IMR-90 (cell line): ENCODE measurements at regions not wholly inside any gene's neighbourhood (a gene's known extent, or its start where the extent isn't known, plus 50 kb on each side); places are given as distances from the start of the nearest gene placed in this dataset.

Source experiments
- ATAC-seq: fragments of 200-7000 bp; cut with Tn5 transposase; 2 replicates; pipeline ENCODE4 v1.9.1; 2020; ENCODE audit warnings: low read depth, mild to moderate bottlenecking, moderate library complexity
- BruUV-seq: library from RNA; stranded (reverse); fragments of 400-500 nt; replicated peaks from 2 replicates; lab custom pipeline; 2021; lab: Mats Ljungman, UMichigan
- CTCF ChIA-PET: fragments of 300-600 bp; formaldehyde crosslinking; extraction: SDS; loops from one replicate; lab custom pipeline; 2021; ENCODE audit warnings: antibody characterized with exemption; lab: Yijun Ruan, JAX
- POLR2A ChIA-PET: fragments of 300-600 bp; sonication (Branson Sonifier 250); formaldehyde crosslinking; loops from one replicate; lab custom pipeline; 2022; ENCODE audit warnings: antibody characterized with exemption; ENCODE audit not compliant: unreplicated experiment; lab: Charles Lee
- DNase-seq: peaks from one replicate; pipeline ENCODE4 v3.0.0; 2013
- H2AFZ ChIP-seq: replicated peaks from 2 replicates; pipeline ENCODE3; 2013; ENCODE audit warnings: low read length, mild to moderate bottlenecking; ENCODE audit not compliant: poor library complexity
- H2AK5ac ChIP-seq: 2 replicates; pipeline ENCODE4 v1.6.1; 2013; ENCODE audit warnings: low read depth, low read length, inconsistent platforms
- H2AK9ac ChIP-seq: replicated peaks from 2 replicates; pipeline ENCODE3; 2013; ENCODE audit warnings: mild to moderate bottlenecking, low read depth, low read length, moderate library complexity; ENCODE audit not compliant: poor library complexity
- H2BK120ac ChIP-seq: 2 replicates; pipeline ENCODE4 v1.6.1; 2013; ENCODE audit warnings: low read depth, low read length, inconsistent platforms
- H2BK15ac ChIP-seq: 3 replicates; pipeline ENCODE4 v1.6.1; 2013; ENCODE audit warnings: low read depth, low read length, inconsistent platforms
- H2BK20ac ChIP-seq: 2 replicates; pipeline ENCODE4 v1.6.1; 2013; ENCODE audit warnings: low read depth, mild to moderate bottlenecking, inconsistent platforms, low read length, moderate library complexity
- H2BK5ac ChIP-seq: 2 replicates; pipeline ENCODE4 v1.6.1; 2013; ENCODE audit warnings: mild to moderate bottlenecking, low read depth, low read length, inconsistent platforms; ENCODE audit not compliant: poor library complexity, severe bottlenecking
- H3K14ac ChIP-seq: replicated peaks from 2 replicates; pipeline ENCODE4 v1.6.1; 2013; ENCODE audit warnings: low read depth, low read length, inconsistent platforms
- H3K18ac ChIP-seq: 2 replicates; pipeline ENCODE4 v1.6.1; 2013; ENCODE audit warnings: low read depth, low read length, control low read depth
- H3K23ac ChIP-seq: 2 replicates; pipeline ENCODE4 v1.6.1; 2013; ENCODE audit warnings: low read depth, low read length, inconsistent platforms
- H3K27ac ChIP-seq: 2 replicates; pipeline ENCODE4 v1.5.1; 2013; ENCODE audit warnings: mild to moderate bottlenecking, control low read depth, low read length; ENCODE audit not compliant: insufficient read depth
- H3K27me3 ChIP-seq: 2 replicates; pipeline ENCODE4 v1.6.1; 2013; ENCODE audit warnings: low read length; ENCODE audit not compliant: control insufficient read depth, insufficient read depth
- H3K36me3 ChIP-seq: 2 replicates; pipeline ENCODE4 v1.6.1; 2013; ENCODE audit warnings: low read length, mixed read lengths; ENCODE audit not compliant: control insufficient read depth, insufficient read depth
- H3K4ac ChIP-seq: 2 replicates; pipeline ENCODE4 v1.6.1; 2013; ENCODE audit warnings: low read depth, low read length, inconsistent platforms
- H3K4me1 ChIP-seq: 2 replicates; pipeline ENCODE4 v1.6.1; 2013; ENCODE audit warnings: low read length, mixed read lengths; ENCODE audit not compliant: control insufficient read depth, insufficient read depth
- H3K4me2 ChIP-seq: 2 replicates; pipeline ENCODE4 v1.6.1; 2013; ENCODE audit warnings: low read depth, mild to moderate bottlenecking, control low read depth, low read length, moderate library complexity
- H3K4me3 ChIP-seq: 2 replicates; pipeline ENCODE4 v1.5.1; 2013; ENCODE audit warnings: low read depth, mild to moderate bottlenecking, control low read depth, low read length, moderate library complexity; ENCODE audit not compliant: insufficient read depth
- H3K56ac ChIP-seq: 2 replicates; pipeline ENCODE4 v1.6.1; 2013; ENCODE audit warnings: low read length, inconsistent platforms; ENCODE audit not compliant: insufficient read depth; ENCODE audit errors: extremely low read depth
- H3K79me1 ChIP-seq, 2 experiments: 2 replicates each; pipeline ENCODE4 v1.6.1; 2013; ENCODE audit warnings: low read length in 2 of 2, inconsistent platforms in 1 of 2, low read depth in 1 of 2
- H3K9ac ChIP-seq: 2 replicates; pipeline ENCODE4 v1.6.1; 2013; ENCODE audit warnings: low read depth, low read length, control low read depth
- H3K9me1 ChIP-seq: 2 replicates; pipeline ENCODE4 v1.6.1; 2013; ENCODE audit warnings: low read length, inconsistent platforms; ENCODE audit not compliant: insufficient read depth
- H3K9me3 ChIP-seq: 2 replicates; pipeline ENCODE4 v1.6.1; 2013; ENCODE audit warnings: low read length; ENCODE audit not compliant: control insufficient read depth, insufficient read depth
- H4K20me1 ChIP-seq: 2 replicates; pipeline ENCODE4 v1.6.1; 2013; ENCODE audit warnings: low read length, inconsistent platforms; ENCODE audit not compliant: insufficient read depth
- H4K5ac ChIP-seq: 2 replicates; pipeline ENCODE4 v1.6.1; 2013; ENCODE audit warnings: mild to moderate bottlenecking, low read depth, low read length, control low read depth
- H4K8ac ChIP-seq, 2 experiments: 2 replicates each; pipeline ENCODE4 v1.6.1; 2013; ENCODE audit warnings: low read depth in 2 of 2, low read length in 2 of 2, control low read depth in 1 of 2, inconsistent platforms in 1 of 2
- H4K91ac ChIP-seq: 2 replicates; pipeline ENCODE4 v1.6.1; 2013; ENCODE audit warnings: low read depth, low read length, inconsistent platforms; ENCODE audit not compliant: insufficient read depth
- CHD1 ChIP-seq: IDR thresholded peaks from 2 replicates; pipeline ENCODE4 v1.6.1; 2012; ENCODE audit warnings: low read depth, low read length, improper control_type of control experiment
- FOS ChIP-seq: fragments of 150-350 bp; IDR thresholded peaks from 2 replicates; pipeline ENCODE4 v1.6.1; 2016; ENCODE audit warnings: low read depth, low read length
- MAZ ChIP-seq: IDR thresholded peaks from 2 replicates; pipeline ENCODE4 v1.6.1; 2012; ENCODE audit warnings: low read depth, mild to moderate bottlenecking, low read length, improper control_type of control experiment, moderate library complexity, borderline replicate concordance
- NFE2L2 ChIP-seq: fragments of 150-350 bp; IDR thresholded peaks from 2 replicates; pipeline ENCODE4 v1.6.1; 2016; ENCODE audit warnings: low read depth, mild to moderate bottlenecking, low read length
- RCOR1 ChIP-seq: IDR thresholded peaks from 2 replicates; pipeline ENCODE4 v1.6.1; 2012; ENCODE audit warnings: mild to moderate bottlenecking, low read length, improper control_type of control experiment; ENCODE audit not compliant: insufficient replicate concordance
- RFX5 ChIP-seq: IDR thresholded peaks from 2 replicates; pipeline ENCODE4 v1.8.0; 2012; ENCODE audit warnings: low read depth, mild to moderate bottlenecking, low read length, moderate library complexity
- SMC3 ChIP-seq: fragments of 150-350 bp; IDR thresholded peaks from 2 replicates; pipeline ENCODE4 v1.6.1; 2016; ENCODE audit warnings: low read depth, mild to moderate bottlenecking, antibody characterized with exemption, low read length, moderate library complexity
- WGBS, 2 experiments: methylation state at CpG; one replicate each; pipeline versions ENCODE4 v1.1.5 to v1.1.7; 2013; ENCODE audit warnings: missing lambda C conversion rate in 2 of 2; ENCODE audit not compliant: insufficient read length in 1 of 2; ENCODE audit errors: extremely low coverage in 2 of 2; 5-methylcytosine and 5-hydroxymethylcytosine counted together
- dilution Hi-C: fragments of 300-500 bp; cut with HindIII; formaldehyde crosslinking; loops from one replicate; pipeline ENCODE4 v1.14.3; 2018; ENCODE audit warnings: low sequenced_read_pairs; ENCODE audit not compliant: unreplicated experiment
- in situ Hi-C: fragments of 300-500 bp; cut with MboI; formaldehyde crosslinking; loops from 3 replicates; pipeline ENCODE4 v1.14.3; 2019; ENCODE audit warnings: low sequenced_read_pairs, inconsistent platforms, mixed read lengths
- intact Hi-C: fragments of 100-400 bp; cut with micrococcal nuclease; formaldehyde crosslinking; loops from 2 replicates; pipeline ENCODE4 v1.10.0; 2022

- Histone ChIP-seq H3K14ac (no peak overlapping the region), H4K91ac (no peak overlapping the region), H4K20me1 (no peaks in the 10 kb centered on the region), H3K79me1 (no peaks in the 10 kb centered on the region), H4K5ac (no peak overlapping the region), H3K27ac (no peak overlapping the region), H3K4ac (no peak overlapping the region), H2AK5ac (no peak overlapping the region), H3K18ac (no peak overlapping the region), H2AK9ac (no peak overlapping the region), H3K9ac (no peak overlapping the region), H3K27me3 (no peaks in the 10 kb centered on the region), H4K8ac (no peak overlapping the region), H3K9me3 (no peaks in the 10 kb centered on the region), H2BK20ac (no peak overlapping the region), H2AFZ (no peak overlapping the region), H3K4me1 (no peaks in the 10 kb centered on the region), H3K4me2 (no peak overlapping the region), H3K4me3 (no peak overlapping the region), H2BK5ac (no peak overlapping the region), H3K23ac (no peak overlapping the region), H3K56ac (no peak overlapping the region), H2BK120ac (no peak overlapping the region), H3K36me3 (no peaks in the 10 kb centered on the region), H2BK15ac (no peak overlapping the region), H3K9me1 (no peaks in the 10 kb centered on the region)
- dilution Hi-C loops (no loop called here), in situ Hi-C loops (no loop called here), intact Hi-C loops (no loop called here)
- no TSS peak for BruUV-seq
- ChIA-PET CTCF (no interaction called here), POLR2A (interaction anchor here (0.6 kb wide), 1 partner anchor 495 kb away, joined by 4 read pairs; no protein-coding TSS in a partner anchor)
- TF ChIP-seq RCOR1 (no peak), MAZ (no peak), NFE2L2 (no peak), FOS (no peak), CHD1 (no peak), RFX5 (no peak), SMC3 (no peak)
- WGBS, 2 experiments, result no CpG with 5 or more reads among the region's 4 CpGs
- DNase-seq, result no peak
- ATAC-seq, result no peak
Observed at GRCh38 chr20:12211361-12211760, 293.7 kb downstream of the BTBD3 start.
